ENCODE measurements at regions not wholly inside any gene's neighbourhood (a gene's known extent, or its start where the extent isn't known, plus 50 kb on each side); places are given as distances from the start of the nearest gene placed in this dataset.

DNA sequence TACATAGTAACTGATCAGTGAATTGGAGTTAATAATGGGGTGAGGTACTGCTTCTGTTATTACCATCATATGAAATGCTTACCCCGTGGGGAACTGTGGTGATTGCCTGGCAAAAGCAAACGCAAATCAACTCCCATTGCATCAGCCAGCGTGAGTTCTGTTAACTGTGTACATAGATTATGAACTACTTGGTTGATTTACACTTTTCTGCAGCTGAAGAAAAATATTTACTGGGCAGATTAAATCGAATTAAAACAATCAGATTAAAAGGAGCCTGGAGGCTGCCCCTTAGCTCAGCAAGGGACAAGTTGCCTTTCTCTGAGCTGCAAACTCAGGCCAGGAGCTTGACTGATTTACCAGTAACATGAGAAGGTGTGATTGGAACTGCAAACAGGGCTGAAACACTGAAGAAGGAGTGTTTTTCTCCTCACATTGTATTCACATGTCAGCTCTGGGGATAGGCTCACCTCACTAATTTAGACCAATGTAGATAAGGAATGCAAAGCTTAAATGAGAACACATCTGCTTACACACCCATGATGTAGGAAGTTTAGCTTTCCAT, 220.1 kb downstream of the OSR1 start:
- no peak for DNase-seq (ENCODE audit: low spot score)

DNA sequence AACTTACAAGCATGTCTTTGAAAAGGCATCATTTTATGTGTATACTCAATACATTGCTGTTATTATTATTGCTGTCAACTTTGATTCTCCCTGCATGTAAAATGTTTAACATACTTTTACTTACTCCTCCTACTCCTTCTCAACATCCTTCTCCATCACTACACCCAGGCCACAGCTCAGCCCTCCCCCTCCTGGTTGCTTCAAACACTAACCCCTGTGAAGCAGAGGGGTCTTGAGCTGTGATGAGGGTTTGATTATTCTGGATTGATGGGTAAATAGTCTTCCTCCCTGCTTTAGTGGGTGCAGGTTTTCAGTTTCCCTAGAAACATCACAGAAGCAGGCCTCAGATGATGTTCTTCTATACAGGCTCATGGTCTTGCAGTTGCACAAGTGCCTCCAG, 221.0 kb downstream of the OSR1 start:
- DNase-seq (ENCODE audit: low spot score), result no peak

DNA sequence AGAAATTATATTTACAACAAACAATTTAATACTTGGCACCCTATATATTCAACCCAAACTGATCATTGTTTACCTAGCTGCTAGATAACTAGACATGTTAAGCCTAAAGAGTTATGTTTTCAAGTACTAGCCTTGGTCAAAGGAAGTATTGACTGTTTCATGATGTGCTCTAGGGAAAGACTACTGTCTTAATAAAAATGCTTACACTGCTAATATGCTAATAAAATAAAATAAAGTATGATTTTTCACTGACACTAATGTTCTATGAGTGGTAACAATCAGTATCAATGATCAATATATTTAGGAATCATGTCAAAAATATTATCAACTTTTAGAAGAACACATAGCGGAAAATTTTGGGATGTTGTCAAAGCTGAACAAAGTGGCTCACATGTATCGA, 225.5 kb downstream of the OSR1 start:
- DNase-seq (ENCODE audit: low spot score), result no peak

DNA sequence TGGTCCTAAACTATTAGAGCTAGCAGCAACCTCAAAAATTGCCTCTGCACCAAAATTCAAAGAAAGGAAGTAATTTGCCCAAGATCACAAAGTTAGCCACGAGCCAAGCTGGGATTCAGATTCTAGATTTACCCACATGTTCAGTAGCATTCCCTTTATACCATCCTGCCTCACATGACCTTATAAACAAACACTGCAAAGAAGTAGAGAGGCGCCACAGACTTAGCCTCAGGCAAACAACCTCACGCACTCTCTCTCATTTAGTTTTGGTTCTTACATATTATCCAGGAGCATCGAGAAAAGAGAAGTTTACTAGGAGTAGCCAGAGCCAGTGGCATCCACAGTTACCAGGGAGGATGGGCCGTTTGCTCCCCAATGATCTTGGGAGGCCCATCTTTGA, 226.6 kb downstream of the OSR1 start:
- no peak for DNase-seq (ENCODE audit: low spot score)

DNA sequence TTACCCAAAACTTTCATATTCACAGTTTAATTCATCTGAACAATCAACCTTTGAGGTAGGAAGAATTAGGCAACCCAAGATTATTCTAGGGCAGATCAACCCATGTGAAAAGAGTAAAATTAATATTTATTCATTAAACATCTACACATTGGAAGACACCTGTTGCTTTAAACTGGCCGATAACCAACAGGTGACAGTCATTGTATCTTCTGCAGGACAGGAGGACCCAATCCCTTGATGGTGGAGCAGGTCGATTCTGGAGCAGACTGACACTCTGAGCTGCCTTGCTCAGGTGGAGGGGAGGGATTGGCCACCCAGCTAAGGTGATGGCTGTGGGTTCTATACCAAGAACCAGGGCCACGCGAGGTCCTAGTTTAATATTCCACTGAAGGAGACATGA, 230.3 kb downstream of the OSR1 start:
- no peak for DNase-seq (ENCODE audit: low spot score)

DNA sequence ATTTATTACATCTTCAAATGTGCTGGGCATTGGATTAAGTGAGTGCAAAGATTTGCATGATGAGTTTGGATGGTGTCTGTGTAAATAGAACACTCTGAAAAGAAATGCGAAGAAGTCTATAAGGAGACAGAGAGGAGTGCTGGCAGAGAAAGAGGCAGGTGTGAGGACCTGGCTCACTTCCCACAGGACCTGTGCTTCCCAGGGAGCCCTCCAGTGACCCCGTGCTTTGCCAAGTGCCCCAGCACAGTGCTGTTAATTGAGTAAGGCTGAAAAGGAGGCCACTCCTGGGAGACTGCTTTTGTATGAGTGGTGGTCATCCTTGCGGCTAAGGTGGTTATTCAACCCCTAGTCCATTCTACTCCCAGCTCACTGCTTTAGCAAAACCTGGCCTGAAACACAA, 230.8 kb downstream of the OSR1 start:
- no peak for DNase-seq (ENCODE audit: low spot score)

DNA sequence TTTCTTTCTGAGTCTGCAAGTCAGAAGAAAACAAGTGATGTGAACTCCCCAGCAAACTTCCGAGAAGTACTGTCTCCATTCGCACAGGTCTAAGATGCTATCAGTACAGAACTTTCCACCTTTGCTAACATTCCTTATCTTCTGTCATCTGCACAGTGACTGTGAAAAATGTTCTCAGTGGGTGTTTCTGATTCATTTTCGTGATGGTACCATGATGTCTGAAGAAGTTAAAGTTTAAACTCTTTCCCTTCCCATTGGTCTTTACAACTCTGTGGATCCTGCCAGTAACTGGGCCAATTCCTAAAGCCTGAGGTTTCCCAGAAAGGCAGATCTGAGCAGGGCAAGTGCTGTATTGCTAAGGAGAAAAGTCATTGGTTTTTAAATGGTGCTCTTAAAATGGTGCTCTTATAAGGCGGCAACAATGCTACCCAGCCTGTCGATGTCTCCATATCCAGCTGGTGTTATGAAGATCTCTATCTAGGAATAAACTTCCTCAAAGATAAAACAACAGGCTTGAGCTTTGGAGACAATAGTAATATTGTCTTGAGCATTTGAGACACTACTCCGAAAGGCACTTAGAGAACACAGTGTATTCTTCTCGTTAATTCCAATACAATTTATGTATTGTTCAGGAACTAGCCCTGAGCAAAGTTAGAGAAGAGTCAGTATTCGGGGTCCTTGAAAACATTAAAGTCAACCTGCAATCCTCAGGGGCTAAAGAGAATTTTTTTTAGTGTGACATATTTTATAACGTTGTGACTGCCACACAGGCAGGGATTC, 232.3 kb downstream of the OSR1 start:
- no peak for DNase-seq (ENCODE audit: low spot score)

DNA sequence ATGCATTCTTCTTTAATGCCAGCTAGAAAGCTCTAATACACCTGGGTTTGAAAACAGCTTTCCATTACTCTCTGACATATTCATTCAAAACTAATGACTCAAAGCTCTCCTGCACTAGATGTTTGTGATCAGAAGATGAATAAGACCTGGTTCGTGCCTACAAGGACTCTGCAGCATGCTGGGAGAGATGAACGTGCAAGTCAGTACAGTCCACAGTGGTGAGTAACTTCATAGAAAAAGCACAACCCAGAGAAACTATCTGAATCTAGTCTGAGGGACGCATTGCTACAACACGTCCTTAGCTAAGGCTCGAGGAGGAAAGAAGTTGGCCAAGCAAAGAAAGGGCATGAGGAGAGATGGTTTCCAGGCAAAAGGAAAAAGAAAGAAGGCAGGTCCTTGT, 234.3 kb downstream of the OSR1 start:
- DNase-seq (ENCODE audit: low spot score), result peak; percentile 87

DNA sequence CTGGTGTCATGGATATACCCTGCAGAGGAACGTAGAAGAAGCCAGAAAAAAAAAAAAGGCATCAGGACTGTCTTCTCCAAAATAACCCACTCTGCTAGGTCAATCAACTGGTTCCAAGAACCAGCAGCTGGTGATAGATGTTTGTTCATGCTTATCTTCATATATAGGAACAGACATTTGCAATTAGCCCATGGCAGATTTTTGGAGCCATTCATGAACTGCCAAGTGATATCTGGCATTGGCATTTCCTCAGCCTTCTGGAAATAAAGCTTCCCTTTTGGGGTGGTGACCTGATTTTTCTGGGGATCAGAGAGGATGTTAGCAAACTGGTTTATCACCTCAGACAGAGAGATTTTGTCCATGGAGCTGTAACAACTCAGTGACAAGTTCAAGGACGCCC, 234.9 kb downstream of the OSR1 start:
- no peak for DNase-seq (ENCODE audit: low spot score)

DNA sequence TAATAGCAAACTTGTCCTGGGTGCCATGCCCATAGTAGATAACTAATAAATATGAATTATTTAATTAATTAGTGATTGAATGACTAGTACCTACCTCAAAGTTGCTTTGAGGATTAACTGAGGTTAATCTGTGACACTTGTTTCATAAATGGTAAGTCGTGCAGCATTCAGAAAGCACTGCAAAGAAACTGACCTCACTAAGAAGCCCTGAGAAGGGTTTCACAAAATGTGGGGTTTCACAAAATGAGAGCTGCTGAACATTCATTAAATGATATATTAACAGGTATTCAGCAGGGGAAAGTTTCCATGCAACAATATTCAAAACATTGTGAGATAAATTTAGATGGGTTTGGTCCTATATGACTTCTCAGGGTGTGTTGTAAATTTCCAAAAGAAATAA, 236.2 kb downstream of the OSR1 start:
- no peak for DNase-seq (ENCODE audit: low spot score)

DNA sequence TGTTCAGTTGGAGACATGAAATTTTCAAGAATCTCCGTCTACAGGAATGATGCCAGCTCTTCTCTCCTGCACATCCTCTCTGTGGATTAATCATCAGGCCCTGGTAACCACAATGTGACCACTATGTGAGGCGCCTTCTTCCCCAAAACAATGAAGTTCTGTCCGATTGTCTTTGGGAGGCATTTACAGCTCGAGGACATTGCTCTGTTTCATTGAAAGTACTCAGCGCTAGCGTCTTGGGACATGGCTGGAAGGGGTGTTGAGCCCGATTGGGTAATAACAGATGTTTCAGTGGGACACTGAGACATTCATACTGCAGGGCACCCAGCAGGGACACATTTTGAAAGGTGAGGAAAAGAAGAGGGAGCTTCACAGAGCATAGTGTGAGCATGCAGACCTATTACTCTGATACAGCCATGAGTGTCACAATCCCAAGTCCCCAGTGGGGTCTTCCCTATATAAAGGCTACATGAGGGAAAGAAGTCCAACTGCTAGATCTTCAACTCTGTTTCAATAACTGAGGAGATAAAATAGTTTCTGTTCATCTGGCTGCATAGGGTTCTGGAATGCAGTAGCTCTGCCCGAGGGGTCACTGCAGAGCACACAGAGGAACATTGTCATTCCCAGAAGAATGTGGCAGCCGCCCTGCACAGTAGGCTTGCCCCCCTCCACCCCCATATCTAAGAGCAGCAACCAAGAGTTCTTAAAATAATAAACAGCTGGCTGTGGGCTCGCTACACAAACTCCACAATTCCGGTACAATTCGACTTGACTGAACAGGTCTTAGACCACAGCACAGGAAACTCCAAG, 237.3 kb downstream of the OSR1 start:
- peak; percentile 89 for DNase-seq (ENCODE audit: low spot score)

DNA sequence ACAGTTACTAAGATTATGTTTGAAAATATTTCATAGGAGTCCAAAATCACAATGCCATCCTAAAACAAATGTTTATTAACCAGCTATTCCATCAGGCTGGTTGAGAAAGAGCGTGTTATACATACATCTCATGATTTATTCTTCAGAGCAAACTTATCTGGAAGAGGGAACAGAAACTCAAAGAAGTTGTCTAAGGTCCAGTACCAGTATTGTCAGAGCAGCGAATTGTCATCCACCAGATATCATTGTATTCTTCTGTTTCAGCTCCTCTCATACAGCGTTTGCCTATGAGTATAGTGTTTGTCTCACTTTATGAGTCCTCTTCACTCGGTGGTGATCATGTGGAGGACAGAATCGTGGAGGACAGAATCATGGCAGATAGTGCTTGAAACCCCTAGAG, 238.2 kb downstream of the OSR1 start:
- no peak for DNase-seq (ENCODE audit: low spot score)

DNA sequence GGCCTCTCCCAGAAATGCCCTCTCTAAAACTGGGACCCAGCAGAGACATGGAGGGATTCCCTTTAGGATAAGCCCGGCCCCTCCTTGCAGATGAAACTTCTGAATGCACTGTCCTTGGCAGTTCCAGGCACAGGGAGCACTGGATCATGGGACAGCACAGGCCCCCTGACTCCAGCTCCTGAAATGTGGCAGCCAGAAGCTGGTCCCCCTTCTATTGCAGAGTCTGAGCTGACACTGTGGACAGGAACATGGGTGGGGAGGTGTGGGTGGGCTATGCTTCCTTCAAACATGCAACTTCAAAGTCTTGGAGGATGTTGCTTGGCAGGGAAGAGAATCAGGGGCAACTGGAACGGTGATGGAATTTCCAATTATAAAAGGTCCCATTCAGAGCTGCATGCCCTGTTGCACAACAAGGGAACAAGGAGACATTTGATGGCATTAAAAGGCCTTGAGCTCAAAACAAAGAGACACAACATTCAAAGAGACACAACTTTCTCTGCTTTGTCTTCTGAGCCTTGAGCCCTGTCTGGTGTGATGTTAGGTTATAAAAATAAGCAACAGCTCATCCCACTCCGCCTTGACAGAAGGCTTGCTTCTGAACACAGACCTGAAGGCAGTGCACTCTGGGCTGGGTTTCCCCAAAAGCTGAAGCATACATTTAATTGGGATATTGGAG, 239.0 kb downstream of the OSR1 start:
- DNase-seq (ENCODE audit: low spot score), result no peak

DNA sequence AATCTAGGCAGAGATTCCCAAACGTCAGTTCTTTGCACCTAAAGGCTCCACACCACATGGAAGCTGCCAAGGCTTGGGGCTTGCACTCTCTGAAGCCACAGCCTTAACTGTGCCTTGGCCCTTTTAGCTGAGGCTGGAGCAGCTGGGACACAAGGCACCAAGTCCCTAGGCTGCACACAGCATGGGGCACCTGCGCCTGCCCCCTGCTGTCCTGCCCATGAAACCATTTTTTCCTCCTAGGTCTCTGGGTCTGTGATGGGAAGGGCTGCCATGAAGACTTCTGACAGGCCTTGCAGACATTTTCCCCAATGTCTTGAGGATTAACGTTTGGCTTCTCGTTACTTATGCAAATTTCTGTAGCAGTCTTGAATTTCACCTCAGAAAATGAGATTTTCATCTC, 241.5 kb downstream of the OSR1 start:
- DNase-seq (ENCODE audit: low spot score), result no peak

DNA sequence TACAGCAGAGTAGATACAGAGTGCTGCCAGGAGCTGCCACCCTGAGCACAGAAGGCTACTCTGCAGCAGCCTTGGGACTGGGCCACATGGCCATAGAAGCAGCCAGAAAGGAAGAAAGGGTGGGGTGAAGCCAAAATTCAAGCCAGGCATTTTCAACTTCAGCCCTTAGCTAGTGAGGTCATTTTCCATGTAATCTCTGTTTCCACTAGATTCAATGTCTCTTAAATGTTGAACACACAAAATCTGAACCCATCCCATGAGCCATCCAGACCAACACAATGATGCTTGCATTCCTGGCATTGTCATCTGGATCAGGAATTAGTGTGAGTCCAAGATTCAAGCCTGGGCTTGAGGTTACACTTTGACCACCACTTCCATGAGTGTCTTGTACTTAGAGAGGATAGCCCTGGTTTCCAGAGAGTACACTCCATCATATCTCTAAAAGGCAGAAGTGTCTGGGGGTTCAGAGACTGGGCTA, 243.6 kb downstream of the OSR1 start:
- peak; percentile 64 for DNase-seq (ENCODE audit: low spot score)

DNA sequence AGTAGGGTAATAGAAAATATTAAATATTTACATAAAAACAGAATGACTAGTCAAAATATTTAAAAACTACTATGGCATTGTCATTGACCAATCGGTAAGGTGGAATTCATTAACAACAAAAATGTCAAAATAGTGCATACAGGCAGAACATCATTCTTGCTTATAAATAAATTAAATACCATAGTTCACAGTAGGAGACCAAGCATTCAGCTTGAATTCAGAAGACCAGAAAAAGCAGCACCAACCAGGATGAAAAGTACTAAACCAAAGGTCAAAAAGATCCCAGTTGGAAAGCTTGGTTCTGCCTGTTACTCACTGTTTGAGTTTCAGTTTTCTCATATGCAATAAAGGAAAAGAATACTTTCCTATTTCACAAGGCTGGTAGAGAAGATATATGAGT, 244.3 kb downstream of the OSR1 start:
- DNase-seq (ENCODE audit: low spot score), result no peak

DNA sequence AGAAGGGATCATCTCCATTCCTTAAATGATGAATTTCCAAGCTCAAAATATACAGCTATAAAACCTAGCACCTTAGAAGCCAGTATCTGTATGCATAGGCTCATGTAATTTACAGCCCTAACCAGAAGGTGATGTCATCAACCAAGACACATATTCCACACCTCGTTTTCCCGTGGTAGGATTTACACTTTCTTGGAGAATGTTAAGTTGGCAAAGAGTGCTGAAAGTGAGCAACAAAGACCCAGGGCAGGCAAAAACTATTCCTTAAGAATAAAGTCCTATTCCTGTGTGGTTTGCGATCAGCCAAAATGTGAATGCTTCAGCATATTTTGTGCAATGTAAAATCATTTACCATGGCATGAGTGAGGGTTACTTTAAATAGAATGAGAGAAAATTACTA, 247.1 kb downstream of the OSR1 start:
- DNase-seq (ENCODE audit: low spot score), result no peak

DNA sequence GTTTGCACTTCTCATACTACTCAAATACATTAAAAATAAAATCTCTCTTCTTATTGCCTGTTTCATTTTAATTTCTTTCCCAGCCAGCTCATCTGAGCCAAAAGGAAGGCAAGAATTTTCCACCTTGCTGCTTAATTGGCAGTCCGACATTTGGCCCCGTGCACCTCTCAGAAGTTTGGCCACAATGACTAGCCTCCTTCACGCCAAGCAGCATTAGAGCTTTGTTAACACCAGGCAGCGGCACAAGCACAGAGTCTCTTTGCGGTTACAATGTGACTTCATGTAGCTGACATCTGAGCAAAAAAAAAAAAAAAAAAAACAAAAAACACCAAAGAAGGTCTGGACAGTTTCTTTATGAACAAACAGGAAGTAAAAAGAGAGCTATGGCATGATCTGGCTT, 248.9 kb downstream of the OSR1 start:
- DNase-seq (ENCODE audit: low spot score), result no peak

DNA sequence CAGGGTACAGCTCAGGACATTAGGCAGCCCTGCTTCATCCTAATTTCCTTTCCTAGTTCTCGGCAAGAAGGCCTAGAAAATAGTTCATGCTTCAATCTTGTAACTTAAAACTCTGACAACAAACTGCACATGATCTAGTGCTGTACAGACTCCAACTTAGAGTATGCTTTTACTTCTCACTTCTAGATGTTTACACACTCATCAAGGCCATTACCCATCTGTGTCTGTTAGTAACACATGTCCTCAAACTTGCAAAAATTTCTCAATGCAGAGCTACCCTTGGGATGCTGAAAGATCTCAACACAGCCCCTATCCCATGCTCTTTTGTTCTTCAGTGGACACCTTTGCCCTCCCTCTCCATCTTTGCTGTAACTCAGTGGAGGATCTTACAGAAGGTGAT, 252.0 kb downstream of the OSR1 start:
- DNase-seq (ENCODE audit: low spot score), result no peak

DNA sequence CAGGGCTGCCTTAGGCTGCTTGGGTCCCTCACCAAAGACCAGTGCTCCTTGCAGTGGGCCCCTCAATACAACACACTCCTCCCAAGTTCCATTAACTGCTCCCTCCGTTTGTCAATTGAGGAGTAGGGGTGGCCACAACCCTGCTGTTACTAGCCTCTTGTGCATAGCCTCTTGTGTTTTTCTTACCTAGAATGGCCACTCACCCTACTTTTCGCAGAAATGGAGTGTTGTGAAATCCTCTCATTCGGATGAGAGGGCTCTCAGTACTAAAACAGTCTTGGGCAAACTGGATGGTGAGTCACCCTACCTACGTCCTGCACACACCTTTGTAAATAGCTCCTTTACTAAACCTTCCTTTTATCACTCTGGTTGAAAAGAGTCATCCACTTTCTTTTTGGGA, 253.9 kb downstream of the OSR1 start:
- no peak for DNase-seq (ENCODE audit: low spot score)

DNA sequence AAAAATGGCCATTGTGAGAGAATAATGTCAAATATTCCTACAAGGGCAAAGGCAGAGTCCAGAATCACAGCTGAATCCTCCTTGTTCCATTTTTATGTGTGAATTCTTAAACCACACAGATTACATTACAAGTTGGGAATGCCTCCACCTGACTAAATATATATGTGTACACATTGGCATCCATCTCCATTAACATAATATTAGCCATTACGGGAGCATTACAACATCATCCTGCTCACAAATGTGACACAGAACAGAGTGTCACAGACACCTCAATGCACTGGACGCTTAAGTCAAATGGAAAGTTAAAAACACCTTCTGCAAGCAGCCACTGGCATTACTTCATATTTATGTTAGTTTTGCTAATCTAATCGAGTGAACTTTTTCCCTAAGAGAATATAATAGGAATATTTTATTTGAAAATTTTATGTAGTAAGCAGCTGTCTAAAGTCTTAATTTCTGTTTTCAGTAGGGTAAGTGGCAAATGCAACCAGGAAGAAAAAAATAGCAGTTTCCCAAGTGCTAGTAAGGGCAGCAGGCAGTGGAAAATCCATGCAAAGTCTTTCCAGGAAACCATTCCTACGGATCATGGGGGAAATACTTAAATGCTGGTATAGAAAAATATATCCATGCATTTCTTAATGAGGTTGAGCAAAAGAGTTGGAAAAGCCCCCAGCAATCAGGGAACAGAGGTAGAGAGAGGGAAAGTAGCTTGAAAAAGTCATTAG, 255.6 kb downstream of the OSR1 start:
- no peak for DNase-seq (ENCODE audit: low spot score)

DNA sequence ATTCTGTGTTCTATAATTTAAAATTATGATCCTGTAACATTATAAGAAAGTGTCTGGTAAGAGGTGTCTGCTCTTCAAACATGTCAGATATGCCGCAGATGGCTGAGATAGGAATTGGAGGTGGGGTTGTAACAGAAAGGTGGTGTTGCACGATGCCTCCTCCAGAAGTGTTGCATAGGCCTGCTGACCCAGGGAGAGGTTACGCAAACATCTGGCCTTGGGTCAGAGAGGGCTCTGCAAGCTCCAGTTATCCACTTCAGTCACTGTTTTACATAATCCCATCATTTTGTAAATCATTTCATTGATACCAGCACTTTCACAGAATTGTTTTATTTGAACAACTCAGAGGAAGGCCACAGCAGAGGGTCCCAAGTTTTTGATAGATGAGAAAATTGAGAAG, 256.5 kb downstream of the OSR1 start:
- DNase-seq (ENCODE audit: low spot score), result no peak

Measured in AG20443 (cell line).